ENCODE measurements at regions not wholly inside any gene's neighbourhood (a gene's known extent, or its start where the extent isn't known, plus 50 kb on each side); places are given as distances from the start of the nearest gene placed in this dataset.
"Not testable (repeated sequence)": the region's sequence is repeated elsewhere in the genome, so short reads cannot be mapped to it uniquely, and the experiment has no call there.

DNA sequence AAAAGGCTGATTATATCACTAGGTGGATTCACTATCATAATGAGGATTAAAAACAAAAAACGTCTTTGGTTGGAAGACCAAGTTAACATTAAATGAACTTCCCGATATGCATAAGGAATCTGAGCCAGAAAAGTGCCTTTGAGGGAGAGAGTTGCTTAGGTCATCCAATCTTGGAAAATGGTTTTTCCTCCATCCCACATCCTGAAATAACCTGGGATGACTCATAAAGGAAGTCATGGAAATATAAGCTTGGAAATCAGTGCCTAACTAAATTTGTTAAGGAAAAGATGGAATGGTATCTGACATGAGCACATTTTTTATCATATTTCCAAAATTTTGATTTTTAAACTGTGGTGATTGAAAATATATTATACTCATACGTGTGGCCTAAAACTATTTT, 66.0 kb downstream of the KBTBD8 start:
- DNase-seq (ENCODE audit: low read depth, low spot score) = no peak

DNA sequence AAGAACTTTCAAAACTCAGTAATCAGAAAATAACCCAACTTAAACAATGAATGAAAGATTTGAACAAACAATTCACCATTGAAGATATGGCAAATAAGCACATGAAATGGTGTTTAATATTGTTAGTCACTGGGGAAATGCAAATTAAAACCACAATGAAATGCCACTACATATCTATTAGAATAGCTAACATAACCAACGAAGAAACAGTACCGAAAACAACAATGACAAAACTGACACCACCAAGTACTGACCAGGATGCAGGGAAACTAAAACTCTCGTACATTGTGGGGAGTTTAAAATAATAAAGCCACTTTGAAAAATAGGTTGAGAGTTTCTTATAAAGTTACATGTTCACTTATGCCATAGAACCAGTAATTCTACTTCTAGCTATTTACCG, 69.1 kb downstream of the KBTBD8 start:
- no peak for DNase-seq (ENCODE audit: low read depth, low spot score)
- no peak overlapping the region for H3K27ac ChIP-seq

More for the DNA sequence above, 66.0 kb downstream of the KBTBD8 start:
- no peak overlapping the region for H3K27ac ChIP-seq

DNA sequence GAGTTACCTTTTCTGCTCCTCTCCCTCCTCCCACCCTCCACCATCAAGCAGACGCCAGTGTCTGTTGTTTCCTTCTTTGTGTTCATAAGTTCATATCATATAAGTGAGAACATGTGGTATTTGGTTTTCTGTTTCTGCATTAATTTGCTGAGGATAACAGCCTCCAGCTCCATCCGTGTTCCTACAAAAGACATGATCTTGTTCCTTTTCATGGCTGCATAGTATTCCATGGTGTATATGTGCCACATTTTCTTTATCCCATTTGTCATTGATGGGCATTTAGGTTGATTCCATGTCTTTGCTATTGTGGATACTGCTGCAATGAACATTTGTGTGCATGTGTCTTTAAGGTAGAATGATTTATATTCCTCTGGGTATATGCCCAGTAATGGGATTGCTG, 74.5 kb downstream of the KBTBD8 start:
- DNase-seq (ENCODE audit: low read depth, low spot score); H3K27ac ChIP-seq: not testable (repeated sequence)

DNA sequence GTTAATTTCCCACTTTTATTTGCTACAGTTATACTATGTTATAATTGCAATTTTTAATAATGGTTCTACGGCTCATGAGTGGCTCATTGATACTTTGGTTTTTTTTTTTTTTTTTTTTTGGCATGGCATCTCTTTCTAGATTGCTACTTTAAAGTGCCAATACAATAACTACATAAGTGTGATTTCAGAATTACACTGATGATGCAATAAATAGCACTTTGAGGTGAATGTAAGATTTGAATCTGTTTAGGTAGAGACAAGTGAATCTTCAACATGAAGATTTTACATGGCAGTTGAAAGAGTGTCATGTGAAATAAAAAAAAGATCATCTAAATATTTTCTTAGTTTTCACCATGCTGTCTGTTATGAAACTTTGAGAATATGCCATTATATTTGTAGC, 75.7 kb downstream of the KBTBD8 start:
- H3K27ac ChIP-seq = no peak overlapping the region
- DNase-seq (ENCODE audit: low read depth, low spot score) = no peak

DNA sequence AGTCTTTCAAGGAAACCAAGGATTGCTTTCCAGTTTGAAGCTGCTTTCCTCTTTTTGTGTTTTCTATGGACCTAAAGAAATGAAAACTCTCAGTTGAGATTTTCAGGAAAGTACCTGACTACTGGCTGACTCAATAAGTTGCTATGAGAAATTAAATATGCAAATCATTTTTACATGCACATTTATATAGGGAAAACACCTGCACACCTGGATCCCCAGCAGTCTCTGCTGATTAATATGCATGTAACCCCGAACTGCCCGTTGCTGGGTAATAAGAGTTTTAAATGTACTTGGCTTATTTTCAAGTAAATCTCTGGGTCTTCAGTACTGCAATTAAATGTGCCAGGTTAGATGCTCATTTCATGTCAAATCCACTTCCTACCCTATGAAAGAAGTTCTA, 77.2 kb downstream of the KBTBD8 start:
- DNase-seq (ENCODE audit: low read depth, low spot score) = no peak
- H3K27ac ChIP-seq = no peak overlapping the region

DNA sequence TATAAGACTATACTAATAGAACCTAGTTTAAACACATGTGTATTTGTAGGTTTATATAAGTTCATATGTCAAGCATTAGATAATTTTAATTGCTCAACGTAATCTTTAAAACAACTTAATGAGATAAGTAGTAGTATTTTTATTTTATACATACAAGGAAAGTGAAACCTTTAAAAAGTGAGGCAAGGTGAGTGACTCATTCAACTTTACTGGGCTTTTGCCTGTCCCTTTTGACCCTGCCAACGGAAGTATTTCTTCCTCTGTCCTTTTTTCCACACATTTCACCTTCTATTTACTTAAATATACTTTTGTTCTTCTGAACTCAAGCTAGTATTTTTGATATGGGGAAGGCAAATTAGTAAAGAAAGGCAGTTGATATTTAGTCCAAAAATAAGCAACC, 78.5 kb downstream of the KBTBD8 start:
- H3K27ac ChIP-seq = no peak overlapping the region
- no peak for DNase-seq (ENCODE audit: low read depth, low spot score)

DNA sequence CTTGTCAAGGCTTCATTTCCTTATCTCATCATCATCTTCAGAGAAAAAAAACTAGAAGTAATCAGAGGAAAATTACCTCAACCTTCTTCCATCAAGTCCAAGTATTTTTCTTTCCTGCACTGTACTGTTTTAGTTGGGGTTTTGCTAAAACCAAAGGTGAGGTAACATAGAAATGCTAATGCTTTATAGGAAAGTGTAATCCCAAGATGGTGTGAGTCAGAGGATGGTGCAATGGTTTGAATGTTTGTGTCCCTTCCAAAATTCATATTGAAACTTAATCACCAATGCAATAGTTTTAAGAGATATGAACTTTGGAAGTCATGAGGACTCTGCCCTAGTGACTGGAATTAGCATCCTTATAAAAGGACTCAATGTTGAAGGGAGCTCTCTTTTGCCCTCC, 79.5 kb downstream of the KBTBD8 start:
- no peak for DNase-seq (ENCODE audit: low read depth, low spot score)

DNA sequence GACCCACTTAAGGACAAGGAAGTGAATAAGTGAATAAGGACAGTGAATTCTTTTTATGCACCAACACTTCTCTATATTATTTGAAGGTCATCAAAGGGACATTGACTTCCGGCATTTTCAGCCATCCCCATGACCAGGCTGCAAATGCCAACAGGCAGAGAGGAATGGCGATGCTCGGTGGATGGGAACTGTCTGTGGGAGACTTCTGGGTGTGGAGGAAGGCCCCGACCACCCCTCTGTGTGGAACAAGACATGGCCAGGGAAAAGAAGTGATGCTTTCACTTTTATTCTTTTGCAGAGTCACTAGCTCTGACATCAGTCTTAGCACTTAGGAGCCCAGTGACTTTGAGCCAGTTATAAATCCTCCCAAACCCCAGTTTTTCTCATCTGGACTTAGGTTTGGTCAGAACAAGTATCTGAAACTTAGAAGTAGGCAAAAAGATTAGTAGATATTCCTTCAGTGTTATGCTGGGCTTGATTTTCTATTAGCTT, 84.5 kb downstream of the KBTBD8 start:
- no peak for DNase-seq (ENCODE audit: low read depth, low spot score)
- H3K27ac ChIP-seq = peak overlapping the region; percentile 58

More for the DNA sequence above, 79.5 kb downstream of the KBTBD8 start:
- no peak overlapping the region for H3K27ac ChIP-seq

DNA sequence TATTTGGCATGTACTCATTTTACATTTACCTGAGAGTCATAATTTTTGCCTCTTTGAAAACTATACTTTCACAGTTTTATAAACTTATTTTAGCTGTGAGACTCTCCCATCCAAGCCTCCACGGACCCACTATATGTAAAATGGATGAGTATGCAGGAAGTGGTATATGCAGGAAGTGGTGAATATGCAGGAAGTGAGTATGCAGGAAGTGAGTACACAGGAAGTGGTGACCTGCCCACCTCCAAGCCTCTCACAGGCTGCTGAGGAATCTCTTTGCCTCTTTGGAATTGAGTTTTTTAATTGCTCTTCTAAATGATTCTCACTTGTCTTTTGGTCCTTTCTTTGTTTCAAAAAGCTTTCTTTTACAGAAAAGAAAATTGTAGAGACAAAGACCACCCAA, 85.2 kb downstream of the KBTBD8 start:
- DNase-seq (ENCODE audit: low read depth, low spot score) = no peak
- H3K27ac ChIP-seq = peak overlapping the region; percentile 58

DNA sequence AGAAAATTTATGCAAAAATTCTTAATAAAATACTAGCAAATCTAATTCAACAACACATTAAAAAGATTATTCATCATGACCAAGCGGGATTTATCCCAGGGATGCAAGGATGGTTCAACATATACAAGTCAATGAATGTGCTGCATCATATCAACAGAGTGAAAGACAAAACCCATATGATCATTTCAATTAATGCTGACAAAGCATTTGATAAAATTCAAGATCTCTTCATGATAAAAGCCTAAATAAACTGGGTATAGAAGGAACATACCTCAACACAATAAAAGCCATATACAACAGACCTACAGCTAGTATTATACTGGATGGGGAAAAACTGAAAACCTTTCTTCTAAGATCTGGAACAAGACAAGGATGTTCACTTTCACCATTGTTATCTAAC, 89.7 kb downstream of the KBTBD8 start:
- no peak overlapping the region for H3K27ac ChIP-seq
- no peak for DNase-seq (ENCODE audit: low read depth, low spot score)

DNA sequence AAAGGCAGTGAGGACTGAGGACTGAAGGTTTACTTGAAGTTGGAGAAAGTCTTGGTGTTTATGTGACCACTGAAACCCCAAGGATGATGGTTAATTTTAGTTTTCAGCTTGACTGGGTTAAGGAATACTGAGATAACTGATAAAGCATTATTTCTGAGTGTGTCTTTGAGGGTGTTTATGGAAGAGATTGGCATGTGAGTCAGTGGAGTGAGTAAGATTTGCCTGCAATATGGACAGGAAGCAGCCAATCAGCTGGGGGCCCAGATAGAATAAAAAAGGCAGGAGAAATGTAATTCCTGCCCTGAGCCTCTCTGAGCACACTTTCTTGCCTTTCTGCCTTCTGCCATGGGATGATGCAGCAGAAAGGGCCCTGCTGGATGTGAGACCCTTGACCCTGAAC, 92.4 kb downstream of the KBTBD8 start:
- no peak overlapping the region for H3K27ac ChIP-seq
- peak; percentile 31 for DNase-seq (ENCODE audit: low read depth, low spot score)

DNA sequence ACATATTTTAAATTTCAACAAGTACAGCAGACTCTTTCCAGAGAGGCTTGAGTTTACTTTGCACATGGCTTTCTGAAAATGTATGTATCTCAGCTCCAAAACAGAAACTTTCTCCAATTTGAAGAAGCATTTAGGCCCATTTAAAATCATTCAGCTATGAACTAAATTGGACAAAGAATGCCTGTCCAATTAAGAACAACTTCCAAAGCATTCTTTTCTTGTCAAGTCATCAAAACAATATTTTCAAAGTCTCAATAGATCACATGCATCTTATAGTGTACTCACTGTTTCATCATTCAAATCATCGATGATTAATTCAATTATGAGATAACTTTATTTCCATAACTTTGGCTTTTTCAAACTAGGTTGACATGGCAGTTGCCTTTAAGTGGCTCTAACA, 95.2 kb downstream of the KBTBD8 start:
- H3K27ac ChIP-seq = no peak overlapping the region
- DNase-seq (ENCODE audit: low read depth, low spot score) = no peak

DNA sequence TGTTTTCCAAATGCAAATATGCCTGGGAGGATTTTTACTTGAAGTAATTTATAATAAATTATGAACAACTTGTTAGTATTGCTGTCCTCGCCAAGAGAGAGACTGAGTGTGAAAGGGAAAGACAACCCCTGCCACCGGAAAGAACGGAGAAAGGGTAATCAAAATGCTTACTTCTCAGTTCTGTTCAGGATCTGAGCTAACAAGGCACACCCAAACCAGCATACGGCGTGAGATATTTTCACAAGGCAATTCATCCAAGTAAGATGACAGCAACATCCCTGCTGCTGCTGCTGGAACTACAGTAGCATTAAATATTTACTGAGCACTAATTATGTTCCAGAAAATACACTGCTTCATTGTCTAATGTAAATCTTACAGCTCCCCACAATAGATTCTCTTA, 96.1 kb downstream of the KBTBD8 start:
- H3K27ac ChIP-seq = no peak overlapping the region
- no peak for DNase-seq (ENCODE audit: low read depth, low spot score)

DNA sequence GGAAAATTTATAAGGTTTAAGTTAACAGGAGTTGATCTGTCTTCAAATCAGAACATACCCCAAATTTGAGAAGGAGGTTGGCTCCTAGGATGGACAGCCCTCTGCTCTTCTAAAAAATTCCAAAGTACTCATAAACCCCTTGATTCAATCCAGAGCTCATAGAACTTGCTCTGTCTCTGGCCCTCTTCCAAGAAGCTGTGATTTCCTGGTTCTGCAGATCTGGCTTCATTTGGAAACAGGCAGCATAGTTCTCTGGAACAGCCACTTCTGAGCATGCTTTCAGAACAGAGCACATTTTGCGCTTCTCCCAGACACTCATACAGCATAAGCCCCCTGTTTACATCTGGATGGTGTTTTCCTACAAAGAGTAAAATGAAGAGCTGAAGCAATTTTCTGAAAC, 96.7 kb downstream of the KBTBD8 start:
- H3K27ac ChIP-seq = no peak overlapping the region
- no peak for DNase-seq (ENCODE audit: low read depth, low spot score)

DNA sequence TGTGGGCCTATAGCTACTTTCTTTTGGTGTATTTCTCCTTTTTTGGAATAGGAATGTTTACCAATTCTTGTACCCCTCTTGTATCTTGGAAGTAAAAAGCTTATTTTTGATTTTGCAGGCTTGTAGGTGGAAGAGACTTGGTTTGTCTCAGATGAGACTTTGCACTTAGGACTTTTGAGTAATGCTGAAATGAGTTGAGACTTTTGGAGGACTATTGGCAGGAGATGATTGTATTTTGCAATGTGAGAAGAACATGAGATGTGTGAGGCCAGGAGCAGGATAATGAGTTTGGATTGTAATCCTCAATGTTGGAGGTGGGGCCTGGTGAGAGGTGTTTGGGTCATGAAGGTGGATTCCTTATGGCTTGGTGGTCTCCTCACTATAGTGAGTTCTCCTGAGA, 106.3 kb downstream of the KBTBD8 start:
- DNase-seq (ENCODE audit: low read depth, low spot score) = no peak
- no peak overlapping the region for H3K27ac ChIP-seq

DNA sequence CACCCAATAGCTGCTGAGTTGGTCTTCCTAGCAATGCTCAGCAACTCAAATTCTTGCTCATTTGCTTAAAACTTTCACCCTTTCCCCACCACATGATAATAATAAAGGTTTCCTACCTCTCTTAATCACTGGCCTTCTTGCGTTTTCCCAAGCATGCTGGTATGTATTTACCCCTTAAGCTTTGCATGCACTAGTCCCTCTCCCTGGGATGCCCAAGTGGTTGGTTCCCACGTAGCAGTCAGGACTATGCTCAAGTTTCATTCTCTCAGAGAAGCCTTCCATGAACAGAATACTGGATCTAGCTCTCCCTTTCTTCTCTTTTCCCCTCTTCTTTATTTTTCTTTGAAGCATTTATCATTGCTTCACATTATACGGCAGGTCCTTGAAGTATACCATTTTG, 108.8 kb downstream of the KBTBD8 start:
- no peak for DNase-seq (ENCODE audit: low read depth, low spot score)
- no peak overlapping the region for H3K27ac ChIP-seq

DNA sequence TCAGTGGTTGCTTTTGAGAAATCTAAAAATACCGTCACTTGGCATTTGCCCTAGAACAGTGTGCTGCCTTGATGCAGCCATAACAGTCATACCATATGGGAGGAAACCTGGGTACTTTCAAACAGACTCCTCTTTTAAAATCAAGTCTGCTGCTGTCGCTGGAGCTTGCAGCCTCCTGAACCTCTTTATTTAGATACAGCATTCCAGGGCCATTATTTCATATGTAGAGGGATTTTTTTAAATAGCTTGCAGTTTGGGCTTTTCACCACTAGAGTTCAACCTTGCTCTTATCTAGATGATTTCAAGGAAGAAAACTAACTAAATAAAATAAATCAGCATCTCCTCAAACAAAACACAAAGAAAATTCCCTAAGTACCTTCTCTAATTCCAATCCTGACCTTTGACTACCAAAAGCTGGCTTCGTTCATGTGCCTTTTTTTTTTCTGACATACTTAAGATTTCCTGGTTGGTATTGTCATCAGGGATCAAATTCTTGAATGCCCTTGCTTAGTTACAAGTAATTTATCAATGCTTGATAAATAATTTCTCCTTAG, 111.6 kb downstream of the KBTBD8 start:
- peak; percentile 8 for DNase-seq (ENCODE audit: low read depth, low spot score)

DNA sequence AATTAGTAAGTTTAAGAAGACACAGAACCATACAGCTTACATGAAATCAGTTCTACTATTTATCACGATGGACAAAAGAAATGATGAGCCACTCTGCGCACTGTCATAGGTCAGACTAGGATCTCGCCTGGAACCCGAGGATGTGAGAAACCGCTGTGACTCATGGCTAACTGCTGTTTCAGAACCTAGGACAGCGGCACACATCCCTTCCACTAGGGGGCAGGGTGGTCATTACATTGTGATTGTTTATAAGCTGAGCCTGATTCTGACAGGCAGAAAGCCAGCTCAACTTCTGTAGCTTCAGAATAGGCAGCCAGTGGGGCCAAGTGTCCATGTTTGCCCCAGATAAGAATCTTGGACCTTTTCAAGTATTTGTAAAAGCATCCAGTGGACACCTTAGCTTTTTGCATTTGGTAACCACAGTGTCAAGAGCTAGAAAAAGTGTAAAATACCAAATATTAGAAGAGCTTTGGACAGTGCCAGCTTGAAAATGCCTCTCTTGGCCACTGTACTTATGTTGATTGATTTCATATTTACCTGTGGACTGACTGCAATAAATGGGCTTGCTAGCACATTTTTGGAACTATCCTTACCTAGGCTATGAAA, 115.8 kb downstream of the KBTBD8 start:
- no peak overlapping the region for H3K27ac ChIP-seq
- DNase-seq (ENCODE audit: low read depth, low spot score) = peak; percentile 40

More for the DNA sequence above, 111.6 kb downstream of the KBTBD8 start:
- no peak overlapping the region for H3K27ac ChIP-seq

DNA sequence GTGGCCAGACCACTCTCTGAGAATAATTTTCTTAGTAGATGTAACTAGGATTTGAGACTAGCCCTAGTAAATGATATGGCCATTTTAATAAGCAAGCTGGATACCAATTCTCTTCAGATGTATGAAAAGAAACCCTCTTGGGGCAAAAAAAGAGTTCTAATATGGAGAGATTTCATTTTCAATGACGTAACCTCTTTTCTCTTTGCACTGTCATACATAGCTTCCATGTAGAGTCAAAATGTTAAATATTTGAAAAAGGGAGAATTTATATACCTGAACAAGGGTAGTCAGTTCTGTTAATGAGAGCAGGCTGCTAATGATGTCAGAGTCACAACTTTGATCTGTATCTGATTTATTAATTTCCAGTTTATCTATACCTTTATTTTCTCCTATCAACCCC, 120.0 kb downstream of the KBTBD8 start:
- no peak for DNase-seq (ENCODE audit: low read depth, low spot score)
- H3K27ac ChIP-seq = no peak overlapping the region

DNA sequence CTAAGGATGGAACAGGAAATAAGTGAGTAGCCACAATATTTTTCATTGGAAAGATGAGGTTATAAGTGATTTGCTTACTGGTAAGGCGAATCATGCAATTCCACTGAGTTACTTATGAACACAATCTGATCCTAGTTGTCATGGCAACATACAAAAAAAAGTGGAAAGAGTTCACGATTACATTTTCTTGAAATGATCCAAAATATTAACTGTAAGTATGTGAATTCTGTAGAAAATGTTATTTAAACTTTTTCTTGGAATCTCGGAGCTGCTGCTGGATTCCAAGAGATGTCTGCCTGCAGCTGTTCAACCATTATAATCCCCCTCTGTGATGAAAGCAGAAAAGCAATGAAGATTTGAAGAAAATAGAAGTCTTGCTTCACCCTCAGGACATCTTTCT, 120.5 kb downstream of the KBTBD8 start:
- H3K27ac ChIP-seq = no peak overlapping the region
- DNase-seq (ENCODE audit: low read depth, low spot score) = no peak

DNA sequence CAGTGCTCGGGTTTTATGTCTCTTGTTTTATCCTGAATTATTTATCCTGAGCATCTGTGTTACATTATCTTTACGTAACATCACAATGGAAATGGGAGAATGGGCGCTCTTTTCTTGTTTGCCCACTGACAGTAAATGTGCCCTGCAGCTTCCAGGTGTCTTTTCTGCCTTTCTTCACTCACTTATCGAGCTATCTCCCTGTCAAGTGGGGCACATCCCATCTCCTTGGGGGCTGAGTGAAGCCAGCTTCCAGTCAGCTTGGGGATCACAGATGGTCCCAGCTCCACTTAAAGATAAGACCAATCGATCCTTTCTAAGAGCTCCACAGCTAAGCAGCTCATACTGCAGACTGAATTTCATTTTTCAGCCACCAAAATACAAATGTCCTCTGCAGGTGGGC, 125.8 kb downstream of the KBTBD8 start:
- no peak overlapping the region for H3K27ac ChIP-seq
- no peak for DNase-seq (ENCODE audit: low read depth, low spot score)

DNA sequence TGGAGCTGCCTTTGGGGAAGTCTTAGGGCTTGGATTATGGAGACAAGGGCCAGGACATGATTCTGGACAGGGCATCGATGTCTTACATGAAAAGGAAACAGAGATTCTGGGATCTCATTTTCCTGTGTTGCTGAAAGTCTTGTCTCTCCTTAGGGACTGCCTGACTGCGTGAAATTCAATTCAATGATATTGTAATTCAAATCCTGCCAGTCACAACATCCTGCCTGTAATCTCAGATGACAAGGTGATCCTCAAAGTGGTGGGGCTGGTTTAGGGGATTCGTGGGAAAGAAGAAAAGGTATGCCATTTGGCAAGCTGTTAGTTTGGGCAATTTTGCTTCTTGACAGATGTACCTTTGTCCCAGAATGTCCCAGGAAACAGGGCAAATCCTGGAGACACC, 129.1 kb downstream of the KBTBD8 start:
- DNase-seq (ENCODE audit: low read depth, low spot score) = no peak
- no peak overlapping the region for H3K27ac ChIP-seq
